GM06990 (cell line): ENCODE measurements at regions not wholly inside any gene's neighbourhood (a gene's known extent, or its start where the extent isn't known, plus 50 kb on each side); places are given as distances from the start of the nearest gene placed in this dataset.

Experiments used
- DNase-seq: peaks from one replicate; pipeline ENCODE4 v3.0.0-alpha.2; 2011; ENCODE audit not compliant: insufficient read length; ENCODE audit errors: extremely low read depth
- H3K27me3 ChIP-seq: replicated peaks from 2 replicates; pipeline ENCODE4 v1.6.0; 2011; ENCODE audit warnings: low read length; ENCODE audit not compliant: control insufficient read depth, insufficient read depth
- H3K36me3 ChIP-seq: 2 replicates; pipeline ENCODE4 v1.5.1; 2011; ENCODE audit warnings: low read length; ENCODE audit not compliant: control insufficient read depth, insufficient read depth
- H3K4me3 ChIP-seq: replicated peaks from 2 replicates; pipeline ENCODE4 v1.5.1; 2011; ENCODE audit warnings: low read depth, mild to moderate bottlenecking, control low read depth, low read length
- CTCF ChIP-seq: IDR thresholded peaks from 2 replicates; pipeline ENCODE4 v1.5.1; 2011; ENCODE audit warnings: low read length, control low read depth, mild to moderate bottlenecking, inconsistent platforms; ENCODE audit not compliant: insufficient read depth, poor library complexity, severe bottlenecking

GRCh38 chr4:11636551-11636950 lies 207.9 kb upstream of the HS3ST1 start:
- DNase-seq = no peak
- H3K27me3 ChIP-seq = no peaks in the 10 kb centered on the region
- no peaks in the 10 kb centered on the region for H3K36me3 ChIP-seq

GRCh38 chr4:11636031-11636430 lies 207.3 kb upstream of the HS3ST1 start:
- no peaks in the 10 kb centered on the region for H3K27me3 ChIP-seq
- DNase-seq = no peak
- no peak for TF ChIP-seq CTCF
- H3K4me3 ChIP-seq = no peak overlapping the region
- no peaks in the 10 kb centered on the region for H3K36me3 ChIP-seq

More at GRCh38 chr4:11636551-11636950, 207.9 kb upstream of the HS3ST1 start:
- no peak for TF ChIP-seq CTCF
- H3K4me3 ChIP-seq = no peak overlapping the region

- Histone ChIP-seq H3K36me3 (no peaks in the 10 kb centered on the region), H3K27me3 (no peaks in the 10 kb centered on the region), H3K4me3 (no peak overlapping the region)
- TF ChIP-seq CTCF = no peak
- DNase-seq = no peak
Observed at GRCh38 chr4:11635342-11635741, 206.6 kb upstream of the HS3ST1 start.

- DNase-seq = no peak
- H3K4me3 ChIP-seq = no peak overlapping the region
- no peak for TF ChIP-seq CTCF
- H3K36me3 ChIP-seq = no peaks in the 10 kb centered on the region
- H3K27me3 ChIP-seq = no peaks in the 10 kb centered on the region
Observed at GRCh38 chr4:11634283-11634682, 205.6 kb upstream of the HS3ST1 start.

GRCh38 chr4:11633430-11633829 lies 204.7 kb upstream of the HS3ST1 start:
- Histone ChIP-seq H3K36me3 (no peaks in the 10 kb centered on the region), H3K4me3 (no peak overlapping the region), H3K27me3 (no peaks in the 10 kb centered on the region; the same call in 1 of the 2 replicates)
- TF ChIP-seq CTCF = no peak
- DNase-seq = no peak

- no peak overlapping the region for H3K4me3 ChIP-seq
- H3K27me3 ChIP-seq = no peaks in the 10 kb centered on the region; the same call in 1 of the 2 replicates
- no peak for DNase-seq
- TF ChIP-seq CTCF = no peak
- H3K36me3 ChIP-seq = no peaks in the 10 kb centered on the region
Observed at GRCh38 chr4:11632483-11632882, 203.8 kb upstream of the HS3ST1 start.
